LNCAP (cell line): ENCODE measurements at regions not wholly inside any gene's neighbourhood (a gene's known extent, or its start where the extent isn't known, plus 50 kb on each side); places are given as distances from the start of the nearest gene placed in this dataset.

ENCODE experiments used
- CTCF ChIP-seq: fragments of 450-650 bp; IDR thresholded peaks from 2 replicates; pipeline ENCODE4 v1.5.1; 2017; ENCODE audit warnings: mild to moderate bottlenecking

GRCh38 chr12:124480469-124481256 is 86.7 kb downstream of the NCOR2 start:
- no peak for TF ChIP-seq CTCF

- TF ChIP-seq CTCF: no peak
These were observed 87.5 kb downstream of the NCOR2 start for GRCh38 chr12:124479680-124480468.

GRCh38 chr12:124478985-124479645 is 88.3 kb downstream of the NCOR2 start:
- no peak for TF ChIP-seq CTCF

- no peak for TF ChIP-seq CTCF
These were observed 89.0 kb downstream of the NCOR2 start for GRCh38 chr12:124478416-124478815.

GRCh38 chr12:124477107-124477915 is 90.1 kb downstream of the NCOR2 start:
- TF ChIP-seq CTCF: no peak

- TF ChIP-seq CTCF: no peak
These were observed 91.4 kb downstream of the NCOR2 start for GRCh38 chr12:124476011-124476400.
